Skin of body (tissue), 1 donor: ENCODE measurements at regions not wholly inside any gene's neighbourhood (a gene's known extent, or its start where the extent isn't known, plus 50 kb on each side); places are given as distances from the start of the nearest gene placed in this dataset.

Experiments used
- DNase-seq: peaks from one replicate; lab custom pipeline; 2025; lab: John Stamatoyannopoulos, UW

DNA sequence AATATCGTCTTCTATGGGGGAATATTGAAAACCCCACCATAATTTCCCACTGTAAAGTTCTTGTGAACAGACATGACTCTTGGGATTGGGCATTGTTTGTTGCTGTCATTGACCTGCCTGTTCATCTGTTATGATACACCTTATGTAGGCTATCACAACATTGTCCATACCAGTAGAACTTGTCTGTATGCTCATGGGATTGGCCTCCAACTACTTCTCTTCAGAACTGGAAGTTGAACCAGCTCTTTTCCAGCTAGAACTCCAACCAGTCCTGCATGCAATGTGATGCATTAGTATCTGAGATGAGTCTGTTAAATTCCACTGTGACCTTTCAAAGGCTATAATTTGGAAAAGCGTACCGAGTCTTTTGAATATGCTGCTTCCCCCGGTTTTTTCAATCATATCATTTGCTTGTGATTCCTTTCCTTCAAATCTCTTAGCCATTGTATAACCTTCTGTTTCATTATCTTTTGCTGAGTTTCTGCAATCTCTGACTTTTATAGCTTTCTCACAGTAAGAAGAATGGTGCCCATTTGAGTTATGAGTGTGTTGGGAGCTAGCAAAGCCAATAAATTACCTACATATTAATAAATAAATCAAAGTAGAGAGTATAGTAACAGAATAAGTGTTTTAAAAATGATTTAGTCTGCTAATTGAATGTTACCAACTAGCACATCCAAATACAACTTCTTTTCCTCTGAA lies 101.9 kb downstream of the PLK2 start:
- no peak for DNase-seq

DNA sequence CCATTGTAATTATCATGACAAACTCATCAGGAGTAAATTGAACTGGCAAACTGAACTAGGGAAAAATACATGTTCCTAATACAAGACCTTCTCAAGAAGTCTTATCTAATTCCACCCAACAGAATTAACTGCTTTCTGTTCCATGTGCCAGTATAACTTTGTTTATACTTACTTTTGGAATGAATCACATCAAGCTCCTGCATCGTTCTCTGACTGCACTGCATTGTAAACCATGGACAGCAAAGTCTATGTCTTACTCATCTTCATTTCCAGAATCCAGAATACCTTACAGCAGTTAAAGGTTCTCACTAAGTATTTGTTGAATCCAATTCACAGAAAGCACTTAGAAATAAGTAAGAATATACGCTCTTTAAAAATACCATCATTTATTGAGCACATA lies 102.8 kb downstream of the PLK2 start:
- DNase-seq: no peak

GRCh38 chr5:58356662-58357061 lies 103.2 kb downstream of the PLK2 start:
- no peak for DNase-seq

GRCh38 chr5:58354827-58355226 lies 105.1 kb downstream of the PLK2 start:
- no peak for DNase-seq

- no peak for DNase-seq
Measured at GRCh38 chr5:58353992-58354391, 105.9 kb downstream of the PLK2 start.

DNA sequence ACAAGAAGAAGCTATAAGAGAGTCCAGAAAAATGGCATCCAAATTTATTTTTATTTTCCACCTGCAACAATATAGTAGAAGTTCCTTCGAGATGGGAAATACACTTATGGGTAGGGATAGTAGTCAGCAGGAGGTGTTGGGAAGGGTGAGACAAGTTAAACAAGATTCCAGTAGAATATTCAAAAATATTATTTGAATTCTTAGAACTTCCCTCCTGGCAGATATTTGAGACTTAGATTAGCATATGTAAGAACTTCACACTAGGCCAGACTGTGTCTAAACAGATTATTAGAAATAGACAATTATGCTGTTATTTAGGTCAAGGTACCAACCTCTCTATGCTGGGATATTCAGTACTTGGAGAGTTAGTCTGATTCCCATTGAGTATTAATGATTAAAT lies 108.7 kb downstream of the PLK2 start:
- no peak for DNase-seq

DNA sequence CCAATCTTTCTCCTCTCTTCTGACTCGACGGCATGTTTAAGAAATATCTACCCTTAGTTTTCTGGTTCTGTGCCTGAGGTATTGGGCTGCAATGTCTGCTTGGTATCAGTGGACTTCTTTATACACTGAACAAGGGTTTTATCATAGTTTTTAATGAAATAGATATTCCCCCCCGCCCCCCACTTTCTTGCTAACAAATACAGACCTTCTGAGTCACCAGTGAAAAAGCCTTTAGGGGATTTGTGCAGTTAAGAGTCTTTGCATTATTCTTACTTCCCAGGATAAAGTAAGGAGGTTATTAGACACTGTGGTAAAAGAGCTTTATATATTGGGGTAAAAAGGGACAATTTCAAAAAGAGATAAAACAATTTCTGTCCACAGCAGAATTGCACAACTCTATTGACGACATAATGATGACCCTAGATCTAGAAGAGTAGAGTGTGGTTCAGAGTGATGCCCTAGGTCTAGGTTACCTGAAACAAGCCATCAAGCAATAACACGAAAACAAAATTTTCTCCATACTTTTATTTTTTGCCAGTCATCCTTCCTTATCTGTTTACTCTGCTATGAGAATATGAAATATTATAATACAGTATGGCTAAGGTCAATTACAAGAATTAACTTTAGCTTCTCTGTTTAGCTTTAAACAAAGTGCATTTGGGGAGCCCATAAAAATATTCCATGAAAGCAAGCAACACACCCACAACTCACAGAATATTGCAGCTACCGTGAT lies 110.7 kb downstream of the PLK2 start:
- no peak for DNase-seq

DNA sequence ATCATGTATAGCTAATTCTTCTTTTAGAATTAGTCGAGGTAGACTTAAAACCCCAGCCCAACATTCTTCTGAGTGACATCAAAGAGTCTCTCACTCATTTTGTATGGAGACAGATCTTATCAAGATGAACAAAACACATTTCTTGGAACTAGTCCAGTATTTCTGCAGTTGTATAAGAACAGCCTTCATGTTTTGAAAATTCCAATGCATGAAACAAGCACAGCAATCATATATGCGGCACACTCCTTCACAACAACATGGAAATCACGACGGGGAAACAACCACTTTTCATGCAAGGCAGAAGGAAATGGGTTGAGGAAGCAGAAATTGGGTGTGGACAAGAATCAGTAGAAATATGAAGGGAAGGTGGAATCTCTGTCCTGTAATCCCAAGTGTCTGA lies 113.8 kb downstream of the PLK2 start:
- DNase-seq: no peak

DNA sequence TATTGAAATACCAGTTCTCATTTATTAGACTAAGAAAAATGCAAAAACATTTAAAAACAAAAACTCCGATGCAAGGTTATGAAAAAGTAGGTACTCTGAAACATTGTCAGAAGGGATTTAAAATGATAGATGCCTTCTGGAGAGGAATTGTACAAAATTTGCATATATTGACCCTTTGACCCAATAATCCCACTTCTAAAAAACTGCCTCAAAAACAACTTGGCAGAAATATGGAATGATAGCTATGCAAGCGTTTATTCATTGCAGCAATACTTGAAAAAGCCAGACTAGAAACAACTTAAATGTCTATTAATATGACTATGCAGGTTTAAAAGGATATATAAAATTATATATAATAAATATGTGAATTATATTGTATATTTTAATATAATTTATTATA lies 118.4 kb downstream of the PLK2 start:
- DNase-seq: no peak

GRCh38 chr5:58335518-58335917 lies 124.4 kb downstream of the PLK2 start:
- no peak for DNase-seq

- no peak for DNase-seq
Measured at GRCh38 chr5:58334035-58334434, 125.9 kb downstream of the PLK2 start.

GRCh38 chr5:58330781-58331180 lies 129.1 kb downstream of the PLK2 start:
- no peak for DNase-seq

- no peak for DNase-seq
Measured at GRCh38 chr5:58327289-58327688, 132.6 kb downstream of the PLK2 start.

- DNase-seq: no peak
Measured at GRCh38 chr5:58326022-58326421, 133.9 kb downstream of the PLK2 start.

GRCh38 chr5:58322453-58322852 lies 137.4 kb downstream of the PLK2 start:
- no peak for DNase-seq

GRCh38 chr5:58318468-58318867 lies 141.4 kb downstream of the PLK2 start:
- no peak for DNase-seq

- DNase-seq: no peak
Measured at GRCh38 chr5:58317808-58318207, 142.1 kb downstream of the PLK2 start.

DNA sequence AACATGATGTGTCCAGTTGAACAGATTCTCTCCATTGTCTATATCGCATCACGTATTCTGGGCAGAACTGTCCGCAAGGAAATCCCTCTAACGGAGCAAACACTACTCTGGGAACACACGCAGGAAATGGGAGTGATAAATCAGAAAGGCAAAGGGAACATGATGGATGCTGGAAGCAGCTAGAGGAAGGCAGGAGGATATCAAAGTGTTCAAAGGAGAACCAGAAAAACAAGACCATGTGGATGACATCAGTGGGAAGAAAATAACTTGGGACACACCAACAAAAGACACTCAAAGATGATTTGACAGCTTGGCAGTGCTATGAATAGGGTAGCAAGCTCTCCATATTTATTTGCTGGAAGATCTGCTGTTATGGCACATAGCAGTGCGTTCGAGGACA lies 142.9 kb downstream of the PLK2 start:
- DNase-seq: no peak

DNA sequence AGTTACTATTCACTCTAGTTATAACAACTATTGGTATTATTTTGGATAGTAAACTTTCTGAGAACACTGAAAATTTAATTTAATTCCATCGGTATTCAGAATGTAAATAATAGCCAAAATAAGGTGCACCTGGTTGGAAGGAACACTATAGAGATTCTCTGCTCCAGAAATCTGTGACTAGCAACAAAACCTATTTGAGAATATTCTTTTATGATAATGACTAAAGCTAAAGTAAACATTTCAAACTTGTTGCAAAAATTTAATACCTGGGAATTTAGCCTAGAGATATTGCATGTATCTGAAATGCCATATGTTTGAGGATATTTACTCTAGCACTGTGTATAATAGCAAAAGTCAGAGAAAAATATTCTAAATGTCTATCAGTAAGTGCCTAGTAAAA lies 144.1 kb downstream of the PLK2 start:
- no peak for DNase-seq

- no peak for DNase-seq
Measured at GRCh38 chr5:58314356-58315210, 145.3 kb downstream of the PLK2 start.

DNA sequence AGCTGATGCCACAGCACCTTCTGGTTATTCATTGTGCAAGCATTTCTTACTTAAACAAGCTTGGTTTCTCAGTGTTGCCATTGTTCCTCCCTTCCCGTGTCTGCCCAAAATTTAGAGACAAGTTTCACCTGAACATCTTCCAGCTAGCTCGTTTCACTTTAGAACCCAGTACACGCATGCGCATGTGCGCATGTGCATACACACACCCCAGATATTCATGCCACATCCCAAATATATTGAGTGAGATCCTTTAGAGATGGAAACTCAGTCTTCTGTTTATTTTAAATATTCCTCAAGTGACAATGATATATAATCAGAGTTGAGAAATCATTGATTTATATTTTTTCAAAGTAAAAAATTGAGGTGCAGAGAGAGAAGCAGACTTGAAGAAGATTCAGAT lies 147.6 kb downstream of the PLK2 start:
- DNase-seq: no peak

- DNase-seq: no peak
Measured at GRCh38 chr5:58311526-58311925, 148.4 kb downstream of the PLK2 start.
